HG02884 (cell line): ENCODE measurements at regions not wholly inside any gene's neighbourhood (a gene's known extent, or its start where the extent isn't known, plus 50 kb on each side); places are given as distances from the start of the nearest gene placed in this dataset.

Source experiments
- ATAC-seq: cut with Tn5 transposase; IDR thresholded peaks from one replicate; pipeline ENCODE4 v1.9.1; 2021; ENCODE audit warnings: mild to moderate bottlenecking, moderate library complexity; ENCODE audit not compliant: unreplicated experiment

DNA sequence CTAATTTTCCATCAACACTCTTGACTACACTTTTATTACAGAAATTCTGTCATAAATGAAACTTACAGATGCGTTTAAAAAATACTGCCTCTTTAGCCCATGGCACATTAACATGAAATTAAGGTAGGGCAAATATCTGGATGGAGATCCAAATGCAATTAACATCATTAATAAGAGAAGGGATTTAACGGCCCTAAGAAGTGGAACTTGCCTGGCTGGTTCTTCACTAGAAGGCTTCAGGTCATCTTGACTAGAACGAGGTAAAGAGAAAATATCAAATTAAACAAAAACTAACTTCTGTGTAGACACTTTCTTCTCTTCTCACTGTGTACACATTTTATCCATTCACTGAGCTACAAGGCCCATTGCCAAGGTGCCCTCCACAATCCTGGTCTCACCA is 1093.4 kb downstream of the EFNB2 start:
- ATAC-seq = no peak

DNA sequence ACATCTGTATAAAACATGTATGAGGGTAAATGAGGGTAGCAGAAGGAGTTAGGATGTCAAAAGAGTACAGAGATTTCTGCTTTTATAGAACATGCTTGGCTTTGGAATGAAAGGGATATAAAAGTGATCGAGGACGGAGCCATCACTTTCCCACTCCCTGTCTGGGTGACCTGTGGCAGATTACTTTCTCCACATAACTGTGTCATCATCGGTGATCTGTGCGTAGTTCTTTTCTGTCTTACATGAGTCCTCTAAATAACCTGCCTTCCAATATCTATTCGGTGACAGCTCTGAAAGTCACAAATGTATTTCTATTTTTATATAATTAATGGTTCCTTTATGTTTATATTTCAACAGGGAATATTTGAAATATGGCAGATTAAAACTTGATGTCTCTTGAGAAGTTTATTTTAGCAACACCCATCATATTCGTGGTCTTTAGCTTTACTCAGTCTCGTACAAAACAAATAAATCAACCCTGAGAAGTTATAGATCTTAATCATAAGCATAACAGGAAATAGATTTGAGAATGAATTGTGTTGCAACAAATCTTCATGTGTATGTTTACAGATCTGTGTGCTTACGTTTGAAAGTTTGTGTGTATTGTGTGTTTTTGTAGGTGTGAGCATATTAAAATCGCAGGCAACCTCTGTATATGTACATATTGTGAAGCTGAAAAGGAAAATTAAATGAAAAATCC is 1094.3 kb downstream of the EFNB2 start:
- ATAC-seq = no peak

DNA sequence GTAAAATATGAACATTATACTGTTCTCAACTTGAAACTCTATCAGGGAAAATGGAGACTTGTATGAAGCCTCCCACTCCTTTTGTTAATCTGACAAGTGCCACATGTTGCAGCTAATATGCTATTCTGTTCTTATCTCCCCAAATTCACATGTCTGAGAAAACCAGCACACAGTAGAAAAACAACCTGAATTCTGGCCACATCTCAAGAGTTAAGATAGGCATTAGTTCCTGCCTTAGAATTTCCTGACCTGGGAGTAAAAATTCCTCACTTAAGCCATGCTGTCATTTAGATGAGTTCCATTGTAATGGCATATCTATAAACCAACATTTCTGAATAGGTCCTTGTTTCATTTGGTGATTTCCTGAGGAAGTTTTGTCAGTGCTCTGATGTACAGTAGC is 1098.5 kb downstream of the EFNB2 start:
- no peak for ATAC-seq

DNA sequence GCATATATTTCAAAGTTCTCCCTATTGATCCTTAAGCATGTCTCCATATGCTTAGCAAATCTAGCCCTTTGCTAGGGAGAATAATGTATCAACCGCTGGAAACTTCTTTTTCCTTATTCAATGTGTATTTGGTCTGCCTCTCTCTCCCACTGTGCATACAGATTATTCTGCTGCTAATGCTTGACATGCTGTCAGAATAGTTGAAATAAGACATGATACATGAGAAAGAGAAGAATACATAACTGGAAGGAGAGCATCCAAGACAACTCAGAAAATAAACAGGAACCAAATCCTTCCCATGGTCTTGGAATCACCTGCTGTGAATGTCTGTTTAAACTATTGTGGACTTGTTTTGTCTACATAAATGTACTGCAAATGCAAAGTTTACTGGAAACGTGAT is 1103.0 kb downstream of the EFNB2 start:
- ATAC-seq = no peak

DNA sequence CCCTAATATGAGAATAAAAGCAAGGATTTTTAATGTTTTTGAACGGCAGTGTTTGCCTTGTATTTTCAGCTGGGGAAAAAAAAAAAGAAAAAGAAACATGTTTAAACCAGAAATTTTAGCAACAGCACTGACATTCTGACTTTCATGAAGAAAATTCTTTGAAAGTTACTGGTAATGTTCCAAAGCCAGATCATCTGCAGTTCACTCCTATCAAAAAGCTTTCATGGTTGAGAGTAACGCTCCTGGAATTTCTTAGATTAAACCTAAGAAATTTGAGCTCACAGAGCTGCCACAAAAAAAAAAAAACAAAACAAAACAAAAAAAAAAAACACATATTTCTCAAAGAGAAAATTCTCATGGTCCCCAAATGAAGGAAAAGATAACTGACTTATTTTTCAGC is 1106.7 kb downstream of the EFNB2 start:
- ATAC-seq = no peak

DNA sequence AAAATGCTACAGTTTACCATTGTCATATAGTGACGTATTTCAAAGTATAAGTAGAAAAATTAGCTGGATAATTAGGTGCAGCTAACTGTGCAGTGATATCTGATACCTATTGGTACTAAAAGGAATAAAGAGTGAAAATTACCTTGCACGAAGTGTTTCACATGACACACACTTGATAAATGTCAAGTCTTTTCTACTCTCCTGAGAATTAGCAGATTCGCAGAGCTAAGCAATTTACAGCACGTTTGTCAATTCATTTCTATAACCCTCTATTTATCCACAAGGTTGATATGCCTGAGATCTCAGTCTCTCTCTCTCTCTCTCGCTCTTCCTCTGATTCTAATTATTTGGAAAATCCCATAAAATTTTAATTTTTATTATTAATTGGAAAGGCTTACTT is 1109.0 kb downstream of the EFNB2 start:
- no peak for ATAC-seq

DNA sequence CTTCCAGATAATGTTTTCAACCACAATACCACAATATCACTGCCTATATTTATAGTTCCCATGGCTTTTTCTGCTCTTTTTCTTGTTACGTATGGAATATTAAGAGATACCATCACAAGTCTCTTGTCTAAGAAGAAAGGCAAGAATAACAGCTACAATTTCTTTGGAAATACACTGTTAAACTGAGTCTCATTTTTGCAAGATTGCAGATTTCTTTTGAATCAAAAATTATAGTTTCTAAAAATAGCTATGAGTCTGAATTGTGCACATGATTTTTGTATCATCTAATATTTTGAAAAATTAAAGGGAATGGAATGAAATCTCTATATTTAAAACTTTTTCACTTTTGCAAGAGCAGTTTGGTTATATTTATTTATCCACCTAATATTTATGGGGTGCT is 1120.8 kb downstream of the EFNB2 start:
- no peak for ATAC-seq

DNA sequence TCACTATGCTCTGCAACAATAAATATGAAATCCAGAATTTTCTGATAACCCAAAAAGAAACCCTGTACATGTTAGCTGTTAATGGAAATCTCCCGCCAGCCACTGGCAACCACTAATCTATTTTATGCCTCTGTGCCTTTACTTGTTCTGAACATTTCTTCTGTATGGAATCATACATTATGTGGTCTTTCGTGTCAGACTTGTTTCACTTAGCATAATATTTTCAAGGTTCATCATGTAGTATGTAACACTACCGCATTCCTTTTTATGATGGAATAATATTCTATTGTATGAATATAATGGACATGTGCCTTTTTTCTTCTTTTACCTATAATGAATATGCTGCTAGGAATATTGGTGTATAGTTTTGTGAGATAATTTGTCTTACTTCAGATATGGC is 1123.3 kb downstream of the EFNB2 start:
- no peak for ATAC-seq

DNA sequence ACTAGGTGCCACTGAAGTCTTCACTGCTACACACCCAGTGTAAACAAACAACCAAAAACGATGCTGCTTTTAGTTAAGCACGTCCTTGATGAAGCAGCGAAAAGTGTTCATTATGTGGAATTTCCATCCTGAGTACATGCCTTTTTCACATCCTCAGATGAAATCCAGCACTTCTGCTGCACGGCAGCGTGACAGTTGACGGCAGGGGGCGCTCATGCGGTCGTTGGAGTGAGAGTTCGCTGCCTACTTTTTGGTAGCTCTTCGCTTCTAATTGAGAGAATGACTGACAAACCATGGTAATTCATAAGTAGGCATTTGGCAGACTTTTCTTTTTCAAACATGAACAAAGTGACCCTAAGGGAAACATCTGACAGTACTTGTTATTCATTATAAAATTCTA is 1124.9 kb downstream of the EFNB2 start:
- no peak for ATAC-seq

DNA sequence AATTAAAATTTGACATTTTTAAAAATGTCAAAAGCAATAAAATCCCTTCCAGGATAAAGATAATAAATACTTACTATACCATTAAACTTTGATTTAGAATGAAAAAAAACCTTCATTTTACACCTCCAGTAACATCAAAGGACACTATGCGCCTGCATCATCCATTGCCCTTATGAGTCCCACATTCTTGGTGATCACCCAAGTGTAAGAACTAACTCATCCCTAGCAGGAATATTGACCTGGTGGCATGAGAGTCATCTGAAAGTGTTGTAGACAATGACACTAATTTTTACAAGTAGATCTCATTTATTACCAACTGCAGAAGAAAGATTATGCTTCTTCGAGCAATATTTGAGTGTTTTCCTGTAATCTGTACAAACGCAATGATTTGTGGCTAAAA is 1128.9 kb downstream of the EFNB2 start:
- no peak for ATAC-seq

DNA sequence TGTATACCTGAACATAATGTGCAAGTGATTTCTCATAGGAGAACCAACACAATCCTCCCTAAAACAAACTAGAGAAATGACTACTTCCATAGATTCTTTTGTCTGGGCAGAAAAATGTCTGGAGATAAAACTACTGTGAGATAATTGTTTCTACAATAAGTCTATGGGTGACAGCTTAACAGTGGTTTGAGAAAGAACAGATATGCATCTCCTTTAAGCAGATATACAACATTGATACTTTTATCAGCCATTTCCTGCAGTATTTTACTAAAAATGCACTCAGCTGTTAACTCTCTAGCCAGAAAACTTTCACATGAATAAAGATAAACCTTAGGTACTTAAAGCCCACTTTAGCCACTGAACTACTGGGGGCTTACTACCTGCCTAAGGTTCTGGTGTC is 1132.4 kb downstream of the EFNB2 start:
- no peak for ATAC-seq

DNA sequence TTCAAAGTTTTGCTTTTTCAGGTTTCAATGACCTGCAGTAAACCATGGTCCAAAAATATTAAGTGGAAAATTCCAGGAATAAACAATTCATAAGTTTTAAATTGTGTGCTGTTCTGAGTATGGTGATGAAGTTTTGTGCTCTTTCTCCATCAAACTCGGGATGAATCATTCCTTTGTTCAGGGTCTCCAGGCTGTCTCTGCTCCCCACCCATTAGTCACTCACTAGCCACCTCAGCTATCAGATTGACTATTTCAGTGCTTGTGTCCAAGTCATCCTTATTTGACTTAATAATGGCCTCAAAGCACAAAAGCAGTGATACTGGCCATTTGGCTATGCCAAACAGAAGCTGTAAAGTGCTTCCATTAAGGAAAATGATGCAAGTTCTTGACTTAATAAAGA is 1140.4 kb downstream of the EFNB2 start:
- no peak for ATAC-seq

DNA sequence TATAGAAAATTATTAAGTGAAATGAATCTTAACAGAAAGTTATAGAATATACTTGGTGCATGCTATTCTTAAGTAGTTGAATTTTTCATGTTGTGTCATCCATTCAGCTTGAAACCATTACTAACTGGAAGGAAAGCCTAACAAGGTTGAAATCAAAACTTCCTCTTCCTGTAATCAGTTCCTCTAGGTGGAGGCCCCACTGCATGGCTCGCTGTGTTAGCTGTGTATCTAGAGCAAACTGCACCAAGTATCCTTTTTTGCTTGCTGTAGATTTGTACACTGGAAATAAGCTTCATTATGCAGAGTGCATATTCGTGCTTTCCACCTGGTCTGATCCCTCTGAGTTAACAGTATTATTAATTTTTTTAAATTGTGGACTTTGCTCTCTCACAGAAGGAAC is 1146.1 kb downstream of the EFNB2 start:
- ATAC-seq = no peak

DNA sequence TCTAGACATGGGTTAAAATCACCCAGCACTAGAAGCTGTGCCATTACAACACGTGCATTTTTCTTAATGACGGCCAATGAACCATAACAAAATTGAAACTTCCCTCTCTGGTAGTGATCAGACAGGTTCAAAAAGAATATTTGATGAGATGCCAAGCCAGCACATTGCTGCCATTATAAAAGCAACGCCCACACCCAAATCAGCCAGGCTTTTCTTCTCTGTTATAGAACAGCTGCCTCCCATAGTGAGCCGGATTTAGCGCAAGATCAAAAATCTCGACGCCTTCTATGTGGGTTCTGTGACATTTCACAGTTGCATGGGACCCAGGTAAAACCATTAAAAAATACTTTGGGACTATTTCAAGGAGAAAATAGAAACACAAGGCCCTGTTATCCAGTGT is 1158.0 kb downstream of the EFNB2 start:
- no peak for ATAC-seq

DNA sequence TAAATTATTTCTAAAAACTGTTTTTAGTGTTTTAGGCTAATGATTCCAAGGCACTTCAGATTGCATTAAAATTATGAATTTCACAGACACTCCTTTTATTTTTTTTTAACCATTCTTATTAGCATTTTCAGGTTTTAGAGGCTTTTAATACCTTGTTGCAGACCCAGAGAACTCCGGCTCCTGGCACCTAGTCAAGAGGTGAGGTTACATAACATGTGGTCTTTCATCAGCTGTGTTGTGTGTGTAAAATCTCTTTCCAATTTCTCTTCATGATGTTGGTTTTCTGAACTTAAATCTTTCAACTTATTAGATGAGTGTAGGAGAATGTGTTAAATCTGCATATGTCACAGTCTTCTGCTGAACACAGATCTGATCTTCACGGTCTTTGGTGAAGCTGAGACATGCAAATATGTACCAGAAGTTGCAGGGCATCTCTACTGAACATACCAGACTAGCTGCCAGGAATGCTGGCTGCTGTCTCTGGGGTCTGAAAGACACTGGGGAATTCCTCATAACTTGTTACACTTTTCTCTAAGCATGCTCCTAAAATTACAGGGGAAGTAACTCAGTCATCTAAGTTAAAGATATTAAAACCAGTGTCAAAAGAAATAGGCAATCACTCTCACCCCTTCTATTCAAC is 1165.3 kb downstream of the EFNB2 start:
- no peak for ATAC-seq

DNA sequence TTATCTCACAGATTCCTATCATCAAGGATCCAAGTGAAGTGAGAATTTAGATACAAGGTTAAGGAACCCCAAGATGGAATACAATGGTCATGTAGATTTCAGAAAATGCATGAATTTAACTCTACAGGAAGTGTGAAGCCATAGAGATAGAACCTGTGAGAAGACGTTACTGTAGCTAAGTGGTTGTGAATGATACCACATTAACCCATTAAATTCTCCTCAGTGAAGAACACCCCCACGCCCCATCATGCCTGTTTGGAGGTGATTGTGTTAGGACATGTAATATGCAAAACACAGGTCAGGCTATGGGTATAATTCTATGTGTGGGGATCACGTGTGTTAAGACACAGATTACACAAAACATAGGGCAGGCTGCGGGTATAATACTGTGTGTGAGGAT is 1166.7 kb downstream of the EFNB2 start:
- no peak for ATAC-seq

DNA sequence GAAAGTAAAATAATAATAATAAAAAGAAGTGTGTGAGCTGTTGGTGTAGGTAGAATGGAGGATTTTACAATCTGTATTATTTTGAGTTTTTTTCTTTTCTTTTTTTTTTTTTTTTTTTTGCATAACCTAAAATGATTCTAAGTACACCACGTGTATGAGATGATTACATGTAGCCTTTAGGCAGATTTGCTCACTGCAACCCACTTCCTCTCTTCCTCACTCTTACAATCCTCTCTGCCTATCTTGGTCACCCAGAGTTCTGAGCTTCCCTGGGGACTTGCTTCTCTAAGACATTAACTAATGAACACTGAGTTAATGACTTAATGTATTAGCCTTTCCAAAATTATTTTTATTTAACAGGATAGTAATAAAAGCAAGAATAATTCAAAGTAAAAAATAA is 1169.6 kb downstream of the EFNB2 start:
- no peak for ATAC-seq

DNA sequence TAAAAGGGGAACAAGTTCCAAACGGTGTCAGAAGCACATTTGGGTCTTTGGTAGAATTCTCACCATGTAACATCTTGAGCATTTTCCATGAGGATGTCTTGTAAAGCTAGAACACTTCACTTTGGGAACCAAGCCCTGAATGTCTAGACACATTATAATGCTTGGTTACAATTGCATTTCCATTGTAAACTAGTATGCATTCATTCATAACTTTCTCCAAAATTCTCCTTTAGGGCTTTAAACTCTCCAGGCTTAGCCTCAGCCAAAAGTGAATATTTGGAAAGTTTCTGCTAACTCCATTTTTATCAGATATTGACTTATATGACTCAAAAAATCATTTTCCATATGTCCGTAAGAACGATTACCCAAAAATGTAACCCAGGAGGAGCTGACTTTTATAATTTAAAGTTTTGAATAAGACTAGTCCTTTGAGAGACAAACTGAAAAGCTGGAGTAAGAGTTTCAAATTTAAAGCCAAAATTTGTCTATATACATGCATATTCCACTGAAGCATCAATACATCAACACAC is 1170.4 kb downstream of the EFNB2 start:
- ATAC-seq = no peak

DNA sequence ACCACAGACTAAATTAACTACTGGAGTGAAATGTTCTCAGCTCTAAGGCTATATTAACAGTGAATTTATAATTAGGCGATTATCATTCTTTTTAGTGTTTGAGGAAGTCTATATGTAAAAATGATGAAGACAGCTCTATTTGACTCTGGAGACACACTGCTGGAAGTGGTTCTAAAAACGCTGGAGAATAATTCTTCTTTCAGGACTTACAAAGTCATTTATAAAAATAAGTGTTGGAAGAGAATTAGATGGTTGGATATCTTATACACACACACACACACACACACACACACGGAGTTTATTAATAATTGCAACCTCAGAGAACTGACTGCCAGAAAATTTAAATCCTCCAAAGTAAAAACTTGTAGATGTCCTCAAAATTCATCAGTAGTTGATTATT is 1171.3 kb downstream of the EFNB2 start:
- no peak for ATAC-seq

DNA sequence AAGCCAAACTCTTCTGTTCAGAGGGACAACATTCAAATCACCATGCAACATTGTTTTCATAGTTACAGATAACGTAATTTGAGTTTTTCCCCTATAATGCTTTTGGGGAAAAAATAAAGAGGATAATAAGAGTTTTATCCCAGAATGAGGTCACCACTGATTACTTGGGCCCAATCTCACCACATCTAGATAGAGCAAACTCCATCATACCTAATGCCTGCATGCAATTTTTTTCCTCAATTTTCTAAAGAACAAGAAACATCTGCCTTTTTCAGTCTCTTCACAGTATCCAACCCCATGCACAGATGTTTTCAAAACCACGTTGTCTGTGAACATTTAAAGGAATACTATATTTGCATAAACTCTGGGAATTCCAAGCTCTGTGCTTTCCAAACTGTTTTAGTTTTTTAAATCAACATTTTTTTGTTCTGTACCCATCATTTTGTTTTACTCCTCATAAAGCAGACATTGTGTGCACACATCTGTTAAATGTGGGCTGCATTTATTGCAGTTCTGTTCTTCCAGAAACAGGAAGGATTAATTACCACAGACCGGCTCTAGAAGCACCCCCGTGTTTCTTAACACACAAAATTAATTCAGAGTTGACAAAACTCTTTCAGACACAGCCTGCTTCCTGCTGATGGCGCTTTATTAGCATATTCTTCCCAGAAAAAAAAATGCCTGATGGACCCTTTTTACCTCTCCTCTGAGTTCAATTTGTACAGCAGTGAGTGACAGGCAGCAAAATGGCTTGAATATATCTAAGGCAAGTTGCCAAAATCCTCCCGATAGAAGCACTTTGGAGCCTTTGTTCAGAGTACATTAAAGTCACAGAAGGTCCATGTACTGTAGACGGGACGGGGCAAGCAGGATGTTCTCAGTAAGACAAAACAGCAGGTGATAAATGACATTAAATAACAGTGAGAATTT is 1171.9 kb downstream of the EFNB2 start:
- ATAC-seq = no peak

DNA sequence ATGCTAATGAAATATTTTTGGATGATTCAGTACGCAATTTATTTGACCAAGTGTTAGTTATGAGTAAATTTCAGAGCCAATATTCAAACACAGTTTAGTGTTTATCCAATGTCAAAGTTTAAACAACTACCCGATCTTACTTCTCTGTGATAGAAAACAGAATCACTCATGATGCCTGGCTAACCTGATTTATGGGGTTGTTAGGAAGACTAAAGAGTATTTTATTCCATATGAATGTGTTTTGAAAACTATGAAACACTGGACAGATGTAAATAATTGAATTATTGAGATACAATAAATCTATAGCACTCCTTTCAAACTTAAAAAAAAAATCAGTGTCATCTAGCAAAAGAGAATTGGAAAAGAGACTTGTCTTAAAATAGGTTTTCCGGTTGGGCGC is 1181.8 kb downstream of the EFNB2 start:
- ATAC-seq = no peak
